Right lobe of liver (tissue), 6 donors: ENCODE measurements at regions not wholly inside any gene's neighbourhood (a gene's known extent, or its start where the extent isn't known, plus 50 kb on each side); places are given as distances from the start of the nearest gene placed in this dataset.

Experiments used
- ATAC-seq, 4 donors: fragments of 200-7000 bp; cut with Tn5 transposase; one replicate each; pipeline ENCODE4 v1.9.1; 2020; ENCODE audit warnings: mild to moderate bottlenecking in 4 of 4, moderate library complexity in 4 of 4
- DNase-seq, 3 donors: peaks; one replicate each; pipeline ENCODE4 v3.0.0-alpha.2; 2020
- H3K27ac ChIP-seq, 3 donors: fragments of 200-600 bp; one replicate each; pipeline ENCODE4 v1.8.0; 2022
- H3K27me3 ChIP-seq, 2 donors: fragments of 200-600 bp; one replicate each; pipeline ENCODE4 v1.8.0; 2022
- H3K36me3 ChIP-seq, 4 donors: fragments of 200-600 bp; sonication (generic) in 1 of 4; one replicate each; pipeline versions ENCODE4 v1.5.1 to v1.8.0; 2017 to 2022; ENCODE audit warnings: control low read depth in 1 of 4
- H3K4me1 ChIP-seq, 4 donors: fragments of 200-600 bp; sonication (generic) in 1 of 4; one replicate each; pipeline versions ENCODE4 v1.5.1 to v1.8.0; 2017 to 2022; ENCODE audit warnings: control low read depth in 1 of 4
- H3K4me3 ChIP-seq, 3 donors: fragments of 200-600 bp; one replicate each; pipeline ENCODE4 v1.8.0; 2022
- H3K9me3 ChIP-seq, 4 donors: fragments of 200-600 bp; sonication (generic) in 1 of 4; one replicate each; pipeline versions ENCODE4 v1.5.1 to v1.8.0; 2017 to 2022; ENCODE audit warnings: control low read depth in 1 of 4
- POLR2A ChIP-seq: fragments of 450-650 bp; IDR thresholded peaks from one replicate; pipeline ENCODE4 v1.6.1; 2017; ENCODE audit warnings: antibody characterized with exemption, mild to moderate bottlenecking
- WGBS: methylation state at CpG from one replicate; pipeline ENCODE4 v1.1.6; 2018; ENCODE audit warnings: low coverage, low lambda C conversion rate; ENCODE audit not compliant: insufficient coverage; ENCODE audit errors: missing lambda C conversion rate; 5-methylcytosine and 5-hydroxymethylcytosine counted together
- intact Hi-C, 2 donors: fragments of 100-400 bp; cut with DNase I; formaldehyde crosslinking; loops; one replicate each; pipeline versions ENCODE4 v1.11.2 to v1.14.1; 2022
- TF ChIP-seq, protein P1 (sequence below), 4 donors: fragments of 200-600 bp in 3 of 4; fragments of 450-650 bp in 1 of 4; IDR thresholded peaks; one replicate each; pipeline versions ENCODE4 v1.5.1 to v1.8.0; 2016 to 2022; ENCODE audit warnings: antibody characterized with exemption in 4 of 4, mild to moderate bottlenecking in 2 of 4
- donor health status: DM: no; HTN: yes; CAD: no.
- donor health status: DM: no; HTN: no; CAD: no.
- donor health status: DM: no; HTN: no; CAD: no.
- donor health status: DM: no; HTN: yes; CAD: no.
- donor health status: DM: no; HTN: yes; CAD: no.

DNA sequence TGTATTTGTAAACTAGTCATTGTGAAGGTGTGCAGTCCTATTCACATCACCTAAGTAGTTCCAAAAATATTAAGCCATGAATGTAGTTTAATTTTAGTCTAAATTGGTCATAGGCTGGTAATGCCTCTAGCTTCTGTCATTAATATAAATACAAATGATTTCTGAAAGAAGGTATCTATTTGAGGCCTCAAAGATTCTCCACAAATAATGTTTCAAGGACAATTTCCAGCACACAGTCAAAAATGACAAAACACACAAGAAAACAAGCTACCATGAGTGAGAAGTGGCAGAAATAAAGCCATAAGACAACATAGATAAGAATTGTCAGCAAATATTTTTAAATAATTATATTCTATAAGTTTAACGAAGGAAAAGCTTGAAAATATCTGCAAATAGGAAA lies 66.7 kb upstream of the PDK4 start:
- intact Hi-C loops, result no loop called here
- Histone ChIP-seq H3K27me3 (no peaks in the 10 kb centered on the region), H3K27ac (no peak overlapping the region), H3K4me3 (no peak overlapping the region), H3K9me3 (no peaks in the 10 kb centered on the region), H3K4me1 (no peaks in the 10 kb centered on the region), H3K36me3 (no peaks in the 10 kb centered on the region)
- DNase-seq, result no peak
- no peak for TF ChIP-seq POLR2A
- TF ChIP-seq, protein P1, sequence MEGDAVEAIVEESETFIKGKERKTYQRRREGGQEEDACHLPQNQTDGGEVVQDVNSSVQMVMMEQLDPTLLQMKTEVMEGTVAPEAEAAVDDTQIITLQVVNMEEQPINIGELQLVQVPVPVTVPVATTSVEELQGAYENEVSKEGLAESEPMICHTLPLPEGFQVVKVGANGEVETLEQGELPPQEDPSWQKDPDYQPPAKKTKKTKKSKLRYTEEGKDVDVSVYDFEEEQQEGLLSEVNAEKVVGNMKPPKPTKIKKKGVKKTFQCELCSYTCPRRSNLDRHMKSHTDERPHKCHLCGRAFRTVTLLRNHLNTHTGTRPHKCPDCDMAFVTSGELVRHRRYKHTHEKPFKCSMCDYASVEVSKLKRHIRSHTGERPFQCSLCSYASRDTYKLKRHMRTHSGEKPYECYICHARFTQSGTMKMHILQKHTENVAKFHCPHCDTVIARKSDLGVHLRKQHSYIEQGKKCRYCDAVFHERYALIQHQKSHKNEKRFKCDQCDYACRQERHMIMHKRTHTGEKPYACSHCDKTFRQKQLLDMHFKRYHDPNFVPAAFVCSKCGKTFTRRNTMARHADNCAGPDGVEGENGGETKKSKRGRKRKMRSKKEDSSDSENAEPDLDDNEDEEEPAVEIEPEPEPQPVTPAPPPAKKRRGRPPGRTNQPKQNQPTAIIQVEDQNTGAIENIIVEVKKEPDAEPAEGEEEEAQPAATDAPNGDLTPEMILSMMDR (IDR thresholded peaks at IDR 0.05), result no peak
- no peak for ATAC-seq
- WGBS, result 32% methylated on average over 1 of the region's 1 CpG

DNA sequence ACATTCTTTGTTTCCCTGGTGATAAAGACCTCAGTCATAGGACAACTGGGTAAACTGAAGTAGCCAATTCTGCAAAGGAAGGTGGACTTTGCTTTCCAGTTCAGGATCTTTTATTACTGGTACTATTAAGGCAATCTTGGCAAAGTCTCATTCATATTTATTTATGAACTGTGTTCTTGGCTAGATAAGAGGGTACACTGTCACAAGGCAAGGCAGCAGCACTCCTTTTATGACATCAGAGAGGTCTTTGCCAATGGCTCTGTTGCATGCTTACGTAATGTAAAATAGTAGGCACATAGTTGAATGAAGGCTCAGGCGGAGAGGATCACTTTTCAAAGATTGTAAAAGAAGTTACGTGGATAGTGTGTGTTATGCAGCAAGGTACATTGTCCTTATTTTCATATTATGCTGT lies 63.7 kb upstream of the PDK4 start:
- no peak overlapping the region for H3K4me3 ChIP-seq
- no peaks in the 10 kb centered on the region for H3K4me1 ChIP-seq
- no peaks in the 10 kb centered on the region for H3K27me3 ChIP-seq
- DNase-seq (no peak), ATAC-seq (no peak)
- H3K9me3 ChIP-seq, result no peaks in the 10 kb centered on the region
- intact Hi-C loops, result no loop called here
- WGBS, result 90% methylated on average over 3 of the region's 3 CpGs
- H3K27ac ChIP-seq, result no peak overlapping the region
- TF ChIP-seq, protein P1 (IDR thresholded peaks at IDR 0.05), result no peak
- no peak for TF ChIP-seq POLR2A
- no peaks in the 10 kb centered on the region for H3K36me3 ChIP-seq

DNA sequence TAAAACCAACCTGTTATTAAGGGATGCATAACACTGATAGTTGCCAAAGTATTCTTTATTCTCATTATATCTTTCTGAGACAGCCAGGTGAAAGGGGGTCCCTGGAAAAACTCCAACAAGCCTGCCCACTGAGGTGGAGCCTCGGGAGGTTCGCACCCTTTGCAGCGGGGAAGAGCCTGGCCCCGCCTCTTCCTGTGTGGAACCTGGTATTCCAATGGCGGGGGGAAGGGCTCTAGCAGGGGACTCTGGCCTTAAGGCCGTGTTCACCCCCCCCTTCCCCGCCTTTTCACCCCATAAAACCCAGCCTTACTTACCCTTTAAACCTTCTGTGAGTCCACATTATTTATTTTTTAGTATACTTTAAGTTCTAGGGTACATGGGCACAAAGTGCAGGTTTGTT lies 62.4 kb upstream of the PDK4 start:
- H3K27me3 ChIP-seq, result no peaks in the 10 kb centered on the region
- WGBS, result 82% methylated on average over 6 of the region's 7 CpGs
- intact Hi-C loops, result no loop called here
- no peak for TF ChIP-seq POLR2A
- TF ChIP-seq, protein P1 (IDR thresholded peaks at IDR 0.05), result no peak
- no peaks in the 10 kb centered on the region for H3K4me1 ChIP-seq
- DNase-seq (no peak), ATAC-seq (peak in 1 of 4 donors; percentile 20)
- no peaks in the 10 kb centered on the region for H3K36me3 ChIP-seq
- H3K9me3 ChIP-seq, result no peaks in the 10 kb centered on the region
- H3K4me3 ChIP-seq, result no peak overlapping the region
- no peak overlapping the region for H3K27ac ChIP-seq

DNA sequence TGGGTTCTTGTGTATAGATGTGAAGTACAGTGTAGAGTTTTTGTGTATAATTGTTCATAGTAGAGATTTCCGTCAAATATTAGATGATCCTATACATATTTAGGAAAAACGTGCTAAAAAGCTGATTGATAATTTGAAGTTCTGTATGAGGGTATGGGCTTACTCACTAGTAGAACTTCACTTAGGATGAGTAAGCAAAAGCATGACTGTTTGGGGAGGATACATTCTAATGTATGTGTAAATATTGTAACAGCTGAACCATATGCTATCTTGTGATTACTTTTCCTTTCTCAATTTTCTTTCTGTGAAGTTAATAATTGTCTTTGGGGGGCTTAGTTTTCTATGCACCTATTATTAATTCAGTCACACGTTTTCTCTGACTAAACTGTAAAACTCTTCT lies 53.2 kb upstream of the PDK4 start:
- intact Hi-C loops, result no loop called here
- Histone ChIP-seq H3K27ac (no peak overlapping the region), H3K9me3 (no peaks in the 10 kb centered on the region), H3K4me3 (no peak overlapping the region), H3K27me3 (no peaks in the 10 kb centered on the region), H3K4me1 (no peaks in the 10 kb centered on the region), H3K36me3 (no peaks in the 10 kb centered on the region)
- WGBS, result 60% methylated on average over 3 of the region's 3 CpGs
- ATAC-seq, result no peak
- DNase-seq, result no peak
- TF ChIP-seq, protein P1 (IDR thresholded peaks at IDR 0.05), result no peak
- no peak for TF ChIP-seq POLR2A

DNA sequence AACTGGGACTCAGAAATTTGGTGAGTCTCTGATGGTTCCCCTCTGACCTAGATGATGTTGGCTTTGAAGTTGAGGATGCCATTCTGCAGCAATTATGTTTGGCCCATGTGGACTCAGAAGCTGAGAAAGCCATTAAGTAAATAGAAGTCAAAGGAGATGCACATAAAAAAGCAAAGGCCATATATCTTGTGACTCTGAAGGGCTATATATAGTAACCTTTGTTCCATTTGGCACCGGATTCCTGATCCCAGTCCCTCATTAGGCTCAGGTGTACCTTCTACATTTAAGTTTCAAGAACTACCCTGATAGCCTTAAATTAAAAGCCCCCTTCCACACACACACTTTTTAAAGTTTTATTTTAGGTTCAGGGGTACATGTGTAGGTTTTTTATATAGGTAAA lies 50.0 kb upstream of the PDK4 start:
- ATAC-seq (no peak), DNase-seq (no peak)
- intact Hi-C loops, result no loop called here
- WGBS, result 67% methylated on average over 1 of the region's 1 CpG
- H3K9me3 ChIP-seq, result no peaks in the 10 kb centered on the region
- no peak overlapping the region for H3K4me3 ChIP-seq
- no peaks in the 10 kb centered on the region for H3K4me1 ChIP-seq
- no peaks in the 10 kb centered on the region for H3K36me3 ChIP-seq
- no peaks in the 10 kb centered on the region for H3K27me3 ChIP-seq
- no peak overlapping the region for H3K27ac ChIP-seq
- TF ChIP-seq, protein P1 (IDR thresholded peaks at IDR 0.05), result no peak
- no peak for TF ChIP-seq POLR2A
